ENCODE measurements at regions not wholly inside any gene's neighbourhood (a gene's known extent, or its start where the extent isn't known, plus 50 kb on each side); places are given as distances from the start of the nearest gene placed in this dataset.
"Not testable (repeated sequence)": the region's sequence is repeated elsewhere in the genome, so short reads cannot be mapped to it uniquely, and the experiment has no call there.

- Mint-ChIP-seq H3K27me3 (ENCODE audit: low read depth) (no peaks in the 10 kb centered on the region), H3K4me1 (ENCODE audit: low read depth) (no peaks in the 10 kb centered on the region), H3K4me3 (no peak overlapping the region), H3K27ac (no peak overlapping the region), H3K36me3 (ENCODE audit: low read depth) (no peaks in the 10 kb centered on the region), H3K9me3 (peaks cover 26% of the 10 kb centered on the region)
- no peak for DNase-seq (ENCODE audit: low spot score)
These were observed 411.7 kb downstream of the SOCS6 start for GRCh38 chr18:70700496-70700895.

- H3K4me1 Mint-ChIP-seq (ENCODE audit: low read depth) = no peaks in the 10 kb centered on the region
- no peaks in the 10 kb centered on the region for H3K27me3 Mint-ChIP-seq (ENCODE audit: low read depth)
- H3K9me3 Mint-ChIP-seq = peaks cover 26% of the 10 kb centered on the region
- DNase-seq (ENCODE audit: low spot score) = no peak
- H3K36me3 Mint-ChIP-seq (ENCODE audit: low read depth) = no peaks in the 10 kb centered on the region
- no peak overlapping the region for H3K27ac Mint-ChIP-seq
- H3K4me3 Mint-ChIP-seq = no peak overlapping the region
These were observed 409.7 kb downstream of the SOCS6 start for GRCh38 chr18:70698574-70698973.

GRCh38 chr18:70693246-70693645 lies 404.4 kb downstream of the SOCS6 start:
- Mint-ChIP-seq H3K27ac (no peak overlapping the region), H3K9me3 (peaks cover 15% of the 10 kb centered on the region), H3K4me3 (no peak overlapping the region), H3K36me3 (ENCODE audit: low read depth) (no peaks in the 10 kb centered on the region), H3K4me1 (ENCODE audit: low read depth) (peaks cover under 1% of the 10 kb centered on the region), H3K27me3 (ENCODE audit: low read depth) (no peaks in the 10 kb centered on the region)
- no peak for DNase-seq (ENCODE audit: low spot score)

GRCh38 chr18:70689765-70690164 lies 400.9 kb downstream of the SOCS6 start:
- not testable (repeated sequence) for H3K9me3 Mint-ChIP-seq; H3K4me3 Mint-ChIP-seq; H3K27me3 Mint-ChIP-seq (ENCODE audit: low read depth); H3K4me1 Mint-ChIP-seq (ENCODE audit: low read depth); H3K27ac Mint-ChIP-seq; DNase-seq (ENCODE audit: low spot score); H3K36me3 Mint-ChIP-seq (ENCODE audit: low read depth)

- peaks cover 8% of the 10 kb centered on the region for H3K4me1 Mint-ChIP-seq (ENCODE audit: low read depth)
- H3K36me3 Mint-ChIP-seq (ENCODE audit: low read depth) = no peaks in the 10 kb centered on the region
- no peak for DNase-seq (ENCODE audit: low spot score)
- no peaks in the 10 kb centered on the region for H3K9me3 Mint-ChIP-seq
- H3K4me3 Mint-ChIP-seq = no peak overlapping the region
- no peaks in the 10 kb centered on the region for H3K27me3 Mint-ChIP-seq (ENCODE audit: low read depth)
- no peak overlapping the region for H3K27ac Mint-ChIP-seq
These were observed 399.4 kb downstream of the SOCS6 start for GRCh38 chr18:70688286-70688685.

- Mint-ChIP-seq H3K36me3 (ENCODE audit: low read depth) (no peaks in the 10 kb centered on the region), H3K4me1 (ENCODE audit: low read depth) (peaks cover 13% of the 10 kb centered on the region), H3K27ac (no peak overlapping the region), H3K9me3 (peaks cover 6% of the 10 kb centered on the region), H3K27me3 (ENCODE audit: low read depth) (no peaks in the 10 kb centered on the region), H3K4me3 (no peak overlapping the region)
- no peak for DNase-seq (ENCODE audit: low spot score)
These were observed 396.0 kb downstream of the SOCS6 start for GRCh38 chr18:70684821-70685220.

GRCh38 chr18:70683263-70683662 lies 394.4 kb downstream of the SOCS6 start:
- Mint-ChIP-seq H3K27ac (no peak overlapping the region), H3K4me3 (no peak overlapping the region), H3K36me3 (ENCODE audit: low read depth) (no peaks in the 10 kb centered on the region), H3K27me3 (ENCODE audit: low read depth) (no peaks in the 10 kb centered on the region), H3K9me3 (peaks cover 6% of the 10 kb centered on the region), H3K4me1 (ENCODE audit: low read depth) (peaks cover 13% of the 10 kb centered on the region)
- no peak for DNase-seq (ENCODE audit: low spot score)

- Mint-ChIP-seq H3K4me3 (no peak overlapping the region), H3K4me1 (ENCODE audit: low read depth) (peaks cover 16% of the 10 kb centered on the region), H3K27ac (no peak overlapping the region), H3K36me3 (ENCODE audit: low read depth) (no peaks in the 10 kb centered on the region), H3K9me3 (peaks cover 11% of the 10 kb centered on the region), H3K27me3 (ENCODE audit: low read depth) (no peaks in the 10 kb centered on the region)
- DNase-seq (ENCODE audit: low spot score) = no peak
These were observed 386.1 kb downstream of the SOCS6 start for GRCh38 chr18:70674896-70675295.

- Mint-ChIP-seq H3K9me3 (peaks cover 16% of the 10 kb centered on the region), H3K4me3 (no peak overlapping the region), H3K36me3 (ENCODE audit: low read depth) (peaks cover 1% of the 10 kb centered on the region), H3K4me1 (ENCODE audit: low read depth) (peaks cover 16% of the 10 kb centered on the region), H3K27me3 (ENCODE audit: low read depth) (no peaks in the 10 kb centered on the region), H3K27ac (no peak overlapping the region)
- DNase-seq (ENCODE audit: low spot score) = no peak
These were observed 385.0 kb downstream of the SOCS6 start for GRCh38 chr18:70673831-70674230.

GRCh38 chr18:70672581-70672980 lies 383.7 kb downstream of the SOCS6 start:
- H3K27ac Mint-ChIP-seq = no peak overlapping the region
- H3K4me1 Mint-ChIP-seq (ENCODE audit: low read depth) = peaks cover 16% of the 10 kb centered on the region
- H3K9me3 Mint-ChIP-seq = peaks cover 19% of the 10 kb centered on the region
- H3K27me3 Mint-ChIP-seq (ENCODE audit: low read depth) = no peaks in the 10 kb centered on the region
- peaks cover 1% of the 10 kb centered on the region for H3K36me3 Mint-ChIP-seq (ENCODE audit: low read depth)
- no peak for DNase-seq (ENCODE audit: low spot score)
- H3K4me3 Mint-ChIP-seq = peak overlapping the region; percentile 16

GRCh38 chr18:70671889-70672565 lies 383.2 kb downstream of the SOCS6 start:
- no peak overlapping the region for H3K27ac Mint-ChIP-seq
- H3K27me3 Mint-ChIP-seq (ENCODE audit: low read depth) = no peaks in the 10 kb centered on the region
- H3K4me3 Mint-ChIP-seq = peak overlapping the region; percentile 16
- H3K9me3 Mint-ChIP-seq = peaks cover 19% of the 10 kb centered on the region
- peaks cover 16% of the 10 kb centered on the region for H3K4me1 Mint-ChIP-seq (ENCODE audit: low read depth)
- DNase-seq (ENCODE audit: low spot score) = no peak
- peaks cover 1% of the 10 kb centered on the region for H3K36me3 Mint-ChIP-seq (ENCODE audit: low read depth)

- DNase-seq (ENCODE audit: low spot score) = no peak
- no peaks in the 10 kb centered on the region for H3K27me3 Mint-ChIP-seq (ENCODE audit: low read depth)
- H3K36me3 Mint-ChIP-seq (ENCODE audit: low read depth) = peaks cover 1% of the 10 kb centered on the region
- no peak overlapping the region for H3K27ac Mint-ChIP-seq
- H3K4me1 Mint-ChIP-seq (ENCODE audit: low read depth) = peaks cover 18% of the 10 kb centered on the region
- H3K4me3 Mint-ChIP-seq = no peak overlapping the region
- peaks cover 15% of the 10 kb centered on the region for H3K9me3 Mint-ChIP-seq
These were observed 378.1 kb downstream of the SOCS6 start for GRCh38 chr18:70666936-70667335.

GRCh38 chr18:70663141-70663540 lies 374.3 kb downstream of the SOCS6 start:
- no peak for DNase-seq (ENCODE audit: low spot score)
- H3K27ac Mint-ChIP-seq = peak overlapping the region; percentile 77
- H3K4me3 Mint-ChIP-seq = peak overlapping the region; percentile 64
- no peaks in the 10 kb centered on the region for H3K9me3 Mint-ChIP-seq
- H3K27me3 Mint-ChIP-seq (ENCODE audit: low read depth) = no peaks in the 10 kb centered on the region
- H3K36me3 Mint-ChIP-seq (ENCODE audit: low read depth) = no peaks in the 10 kb centered on the region
- H3K4me1 Mint-ChIP-seq (ENCODE audit: low read depth) = peaks cover 27% of the 10 kb centered on the region

- Mint-ChIP-seq H3K4me1 (ENCODE audit: low read depth) (peaks cover 27% of the 10 kb centered on the region), H3K4me3 (peak overlapping the region; percentile 64), H3K27ac (peak overlapping the region; percentile 77), H3K27me3 (ENCODE audit: low read depth) (no peaks in the 10 kb centered on the region), H3K36me3 (ENCODE audit: low read depth) (no peaks in the 10 kb centered on the region), H3K9me3 (no peaks in the 10 kb centered on the region)
- no peak for DNase-seq (ENCODE audit: low spot score)
These were observed 373.7 kb downstream of the SOCS6 start for GRCh38 chr18:70662588-70662987.

Measured in T-helper 2 cell treated with Interferon-gamma antibody and Interleukin-4, amounts not matched to agents 5 μg/mL and 100 μg/mL, for 36 hours (primary cell).